H9 (cell line): ENCODE measurements at regions not wholly inside any gene's neighbourhood (a gene's known extent, or its start where the extent isn't known, plus 50 kb on each side); places are given as distances from the start of the nearest gene placed in this dataset.

Experiments used
- DNase-seq: peaks from one replicate; pipeline ENCODE4 v3.0.0-alpha.2; 2017
- H2AFZ ChIP-seq: one replicate; pipeline ENCODE4 v1.6.1; 2013; ENCODE audit warnings: mild to moderate bottlenecking, low read length, control low read depth, moderate library complexity
- H2AK5ac ChIP-seq: 2 replicates; pipeline ENCODE4 v1.6.1; 2013; ENCODE audit warnings: low read length, control low read depth, mixed read lengths; ENCODE audit not compliant: insufficient read length
- H2BK120ac ChIP-seq: one replicate; pipeline ENCODE4 v1.6.1; 2013; ENCODE audit warnings: low read depth, mild to moderate bottlenecking, low read length, control low read depth, inconsistent platforms; ENCODE audit not compliant: poor library complexity, severe bottlenecking
- H2BK12ac ChIP-seq: 2 replicates; pipeline ENCODE4 v1.6.1; 2013; ENCODE audit warnings: low read length, control low read depth, mixed read lengths, low read depth; ENCODE audit not compliant: insufficient read length
- H2BK15ac ChIP-seq: 2 replicates; pipeline ENCODE4 v1.6.1; 2013; ENCODE audit warnings: low read depth, low read length, control low read depth
- H2BK20ac ChIP-seq: one replicate; pipeline ENCODE4 v1.6.1; 2013; ENCODE audit warnings: low read depth, mild to moderate bottlenecking, low read length, control low read depth, inconsistent platforms; ENCODE audit not compliant: poor library complexity, severe bottlenecking
- H2BK5ac ChIP-seq: 2 replicates; pipeline ENCODE4 v1.6.1; 2013; ENCODE audit warnings: low read length, control low read depth, mixed read lengths; ENCODE audit not compliant: insufficient read length
- H3K14ac ChIP-seq: 2 replicates; pipeline ENCODE4 v1.6.1; 2013; ENCODE audit warnings: low read length, control low read depth; ENCODE audit not compliant: insufficient read depth
- H3K18ac ChIP-seq: 2 replicates; pipeline ENCODE4 v1.6.1; 2013; ENCODE audit warnings: low read depth, mild to moderate bottlenecking, mixed read lengths, low read length, control low read depth; ENCODE audit not compliant: insufficient read length
- H3K23ac ChIP-seq: 2 replicates; pipeline ENCODE4 v1.6.1; 2013; ENCODE audit warnings: low read length, control low read depth, mixed read lengths, low read depth; ENCODE audit not compliant: insufficient read length
- H3K23me2 ChIP-seq: 2 replicates; pipeline ENCODE4 v1.6.1; 2013; ENCODE audit warnings: low read depth, mild to moderate bottlenecking, mixed read lengths, low read length, control low read depth; ENCODE audit not compliant: insufficient read length, poor library complexity, severe bottlenecking
- H3K27ac ChIP-seq: 2 replicates; pipeline ENCODE4 v1.5.1; 2013; ENCODE audit warnings: low read length, control low read depth, mixed read lengths, low read depth; ENCODE audit not compliant: insufficient read length
- H3K27me3 ChIP-seq: 2 replicates; pipeline ENCODE4 v1.6.1; 2013; ENCODE audit warnings: low read length, control low read depth, inconsistent platforms; ENCODE audit not compliant: insufficient read depth
- H3K4ac ChIP-seq: 2 replicates; pipeline ENCODE4 v1.6.1; 2013; ENCODE audit warnings: low read depth, mild to moderate bottlenecking, control low read depth, inconsistent platforms, low read length, moderate library complexity
- H3K4me1 ChIP-seq: 2 replicates; pipeline ENCODE4 v1.6.1; 2013; ENCODE audit warnings: low read length, control low read depth, inconsistent platforms; ENCODE audit not compliant: insufficient read depth
- H3K4me2 ChIP-seq: 2 replicates; pipeline ENCODE4 v1.6.1; 2013; ENCODE audit warnings: low read length, control low read depth, mixed read lengths; ENCODE audit not compliant: insufficient read length, insufficient read depth
- H3K56ac ChIP-seq: 2 replicates; pipeline ENCODE4 v1.6.1; 2013; ENCODE audit warnings: low read depth, mild to moderate bottlenecking, mixed read lengths, low read length, control low read depth; ENCODE audit not compliant: insufficient read length
- H3K79me1 ChIP-seq: 2 replicates; pipeline ENCODE4 v1.6.1; 2013; ENCODE audit warnings: low read depth, mild to moderate bottlenecking, moderate library complexity, low read length, control low read depth, inconsistent platforms; ENCODE audit not compliant: insufficient read depth, poor library complexity, severe bottlenecking
- H3K79me2 ChIP-seq: 2 replicates; pipeline ENCODE4 v1.6.1; 2013; ENCODE audit warnings: low read length, control low read depth, inconsistent platforms; ENCODE audit not compliant: insufficient read depth
- H3K9ac ChIP-seq: 2 replicates; pipeline ENCODE4 v1.6.1; 2013; ENCODE audit warnings: low read length, control low read depth, mixed read lengths; ENCODE audit not compliant: insufficient read length; ENCODE audit errors: extremely low read depth
- H3K9me3 ChIP-seq: one replicate; pipeline ENCODE4 v1.6.1; 2013; ENCODE audit warnings: low read depth, low read length, inconsistent platforms; ENCODE audit not compliant: control insufficient read depth
- H3T11ph ChIP-seq: one replicate; pipeline ENCODE4 v1.6.1; 2013; ENCODE audit warnings: mild to moderate bottlenecking, low read length, control low read depth, inconsistent platforms
- H4K20me1 ChIP-seq: one replicate; pipeline ENCODE4 v1.6.1; 2013; ENCODE audit not compliant: control insufficient read depth, insufficient read length, insufficient read depth
- H4K5ac ChIP-seq: 2 replicates; pipeline ENCODE4 v1.6.1; 2013; ENCODE audit warnings: low read depth, mild to moderate bottlenecking, mixed read lengths, low read length, control low read depth; ENCODE audit not compliant: insufficient read length
- H4K8ac ChIP-seq: replicated peaks from 2 replicates; pipeline ENCODE4 v1.6.1; 2013; ENCODE audit warnings: low read length, control low read depth, mixed read lengths, low read depth; ENCODE audit not compliant: insufficient read length
- H4K91ac ChIP-seq: 2 replicates; pipeline ENCODE4 v1.6.1; 2013; ENCODE audit warnings: low read depth, mild to moderate bottlenecking, moderate library complexity, mixed read lengths, low read length, control low read depth; ENCODE audit not compliant: insufficient read length
- H3K27ac Mint-ChIP-seq, 3 experiments: 2 replicates in 2 of 3; 3 replicates in 1 of 3; pipeline ENCODE4 v1.8.0; 2020 to 2021; ENCODE audit warnings: mixed read lengths in 3 of 3, mild to moderate bottlenecking in 1 of 3, moderate library complexity in 1 of 3
- H3K27me3 Mint-ChIP-seq: 2 replicates; pipeline ENCODE4 v1.8.0; 2021; ENCODE audit warnings: low read depth, mild to moderate bottlenecking, moderate library complexity, mixed read lengths
- H3K36me3 Mint-ChIP-seq, 3 experiments: 2 replicates in 2 of 3; 3 replicates in 1 of 3; pipeline ENCODE4 v1.8.0; 2020 to 2021; ENCODE audit warnings: low read depth in 3 of 3, mixed read lengths in 3 of 3; ENCODE audit not compliant: insufficient read depth in 1 of 3
- H3K4me1 Mint-ChIP-seq, 2 experiments: 2 replicates each; pipeline ENCODE4 v1.8.0; 2020; ENCODE audit warnings: mixed read lengths in 2 of 2
- H3K4me3 Mint-ChIP-seq, 2 experiments: 2 replicates in 1 of 2; 3 replicates in 1 of 2; pipeline ENCODE4 v1.8.0; 2020 to 2021; ENCODE audit warnings: mild to moderate bottlenecking in 2 of 2, mixed read lengths in 2 of 2, moderate library complexity in 1 of 2
- H3K9me3 Mint-ChIP-seq, 2 experiments: 2 replicates in 1 of 2; 3 replicates in 1 of 2; pipeline ENCODE4 v1.8.0; 2020; ENCODE audit warnings: mild to moderate bottlenecking in 2 of 2, mixed read lengths in 2 of 2, moderate library complexity in 1 of 2
- CTCF ChIP-seq: fragments of 200-600 bp; sonication (generic); conservative IDR thresholded peaks from 3 replicates; pipeline ENCODE4 v1.8.0; 2021; ENCODE audit warnings: antibody characterized with exemption, mild to moderate bottlenecking
- WGBS: extraction: QIAGEN DNeasy Blood & Tissue Kit; methylation state at CpG from one replicate; pipeline ENCODE4 v1.1.7; 2013; ENCODE audit warnings: missing lambda C conversion rate, low lambda C conversion rate, mixed read lengths; ENCODE audit not compliant: insufficient read length; ENCODE audit errors: extremely low coverage; 5-methylcytosine and 5-hydroxymethylcytosine counted together

DNA sequence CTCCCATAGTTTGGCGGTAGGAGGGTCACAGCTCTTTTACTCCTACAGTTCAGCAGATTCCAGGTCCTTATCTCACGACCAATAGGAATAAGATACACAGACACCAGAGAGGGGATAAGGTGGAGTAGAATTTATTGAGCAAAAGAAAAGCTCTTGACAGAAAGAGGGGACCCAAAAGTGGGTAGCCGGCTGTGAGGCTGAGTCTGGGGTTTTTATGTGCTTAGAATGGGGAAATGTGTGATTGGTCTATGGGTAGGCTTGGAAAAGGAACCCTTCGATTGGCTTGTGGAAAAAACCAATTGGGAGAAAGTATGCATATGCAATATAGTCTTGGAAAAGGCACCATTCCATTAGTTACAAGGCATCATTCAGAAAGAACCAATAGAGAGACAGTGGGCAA, 1356.9 kb upstream of the SPRY2 start:
- H3K23me2 ChIP-seq, result no peaks in the 10 kb centered on the region
- H3K9me3 ChIP-seq, result no peaks in the 10 kb centered on the region
- peaks cover 5 to 8% of the 10 kb centered on the region in 2 experiments for H3K4me1 Mint-ChIP-seq
- H3K36me3 Mint-ChIP-seq, result no peaks in the 10 kb centered on the region
- no peak overlapping the region for H3K56ac ChIP-seq
- no peak overlapping the region for H2BK12ac ChIP-seq
- H2BK20ac ChIP-seq, result no peak overlapping the region
- no peak overlapping the region for H2AFZ ChIP-seq
- no peak for TF ChIP-seq CTCF
- WGBS, result no CpG with 5 or more reads among the region's 4 CpGs
- no peak overlapping the region for H3T11ph ChIP-seq
- no peaks in the 10 kb centered on the region for H4K20me1 ChIP-seq
- no peak overlapping the region for H4K5ac ChIP-seq
- no peak overlapping the region for H3K4me3 Mint-ChIP-seq
- no peak overlapping the region for H3K4ac ChIP-seq
- H3K27me3 ChIP-seq, result no peaks in the 10 kb centered on the region
- no peak overlapping the region for H3K14ac ChIP-seq
- H3K18ac ChIP-seq, result no peak overlapping the region
- no peak overlapping the region for H3K23ac ChIP-seq
- no peaks in the 10 kb centered on the region for H3K79me2 ChIP-seq
- H3K4me1 ChIP-seq, result no peaks in the 10 kb centered on the region
- H2AK5ac ChIP-seq, result no peak overlapping the region
- H3K27ac ChIP-seq, result no peak overlapping the region
- H3K9me3 Mint-ChIP-seq, result no peaks in the 10 kb centered on the region; a peak in 1 of 5 replicates
- no peak overlapping the region for H4K91ac ChIP-seq
- H2BK15ac ChIP-seq, result no peak overlapping the region
- H2BK120ac ChIP-seq, result no peak overlapping the region
- no peaks in the 10 kb centered on the region for H3K79me1 ChIP-seq
- no peak overlapping the region for H4K8ac ChIP-seq
- DNase-seq, result no peak
- H3K9ac ChIP-seq, result no peak overlapping the region
- peak overlapping the region in 1 of 3 experiments; percentile 18; a peak in 1 of 7 replicates for H3K27ac Mint-ChIP-seq
- H3K4me2 ChIP-seq, result no peak overlapping the region
- H3K27me3 Mint-ChIP-seq, result no peaks in the 10 kb centered on the region
- no peak overlapping the region for H2BK5ac ChIP-seq
